Body of pancreas (tissue), 4 donors: ENCODE measurements at regions not wholly inside any gene's neighbourhood (a gene's known extent, or its start where the extent isn't known, plus 50 kb on each side); places are given as distances from the start of the nearest gene placed in this dataset.

Experiments used
- CTCF ChIP-seq, 7 experiments: fragments of 450-650 bp in 4 of 7; fragments of 200-600 bp in 3 of 7; sonication (generic) in 3 of 7; IDR thresholded peaks; one replicate each; pipeline ENCODE4 v1.5.1; 2016 to 2019; ENCODE audit warnings: antibody characterized with exemption in 7 of 7
- POLR2A ChIP-seq, 3 donors: fragments of 450-650 bp; IDR thresholded peaks; one replicate each; pipeline ENCODE4 v1.6.1; 2016; ENCODE audit warnings: antibody characterized with exemption in 3 of 3, mild to moderate bottlenecking in 2 of 3

GRCh38 chr2:51304311-51304710 lies 272.4 kb upstream of the NRXN1 start:
- no peak for TF ChIP-seq CTCF (IDR thresholded peaks at IDR 0.05)
- no peak for TF ChIP-seq POLR2A (IDR thresholded peaks at IDR 0.05)
